ENCODE measurements at regions not wholly inside any gene's neighbourhood (a gene's known extent, or its start where the extent isn't known, plus 50 kb on each side); places are given as distances from the start of the nearest gene placed in this dataset.
A peak's percentile ranks its signal among the peaks of the same experiment; 100 is the strongest.

GRCh38 chr4:124480061-124480460, 232.5 kb downstream of the ANKRD50 start:
- Histone ChIP-seq H3K36me3 (ENCODE audit: insufficient read depth, low read length) (no peaks in the 10 kb centered on the region), H3K9me3 (ENCODE audit: low read length) (no peaks in the 10 kb centered on the region), H3K4me1 (ENCODE audit: insufficient read depth, low read length) (no peaks in the 10 kb centered on the region), H3K27me3 (ENCODE audit: insufficient read depth, low read length, poor library complexity, severe bottlenecking) (no peaks in the 10 kb centered on the region), H3K4me3 (ENCODE audit: low read length) (no peak overlapping the region), H3K27ac (ENCODE audit: low read depth, low read length) (no peak overlapping the region)
- no peak for DNase-seq
- ChIA-PET CTCF (no interaction called here), POLR2A (no interaction called here)
- Mint-ChIP-seq H3K4me3 (no peak overlapping the region), H3K4me1 (no peaks in the 10 kb centered on the region), H3K27me3 (no peaks in the 10 kb centered on the region), H3K27ac (no peak overlapping the region), H3K36me3 (no peaks in the 10 kb centered on the region), H3K9me3 (peaks cover 0 to 5% (median 0%) of the 10 kb centered on the region in 5 donors)

DNA sequence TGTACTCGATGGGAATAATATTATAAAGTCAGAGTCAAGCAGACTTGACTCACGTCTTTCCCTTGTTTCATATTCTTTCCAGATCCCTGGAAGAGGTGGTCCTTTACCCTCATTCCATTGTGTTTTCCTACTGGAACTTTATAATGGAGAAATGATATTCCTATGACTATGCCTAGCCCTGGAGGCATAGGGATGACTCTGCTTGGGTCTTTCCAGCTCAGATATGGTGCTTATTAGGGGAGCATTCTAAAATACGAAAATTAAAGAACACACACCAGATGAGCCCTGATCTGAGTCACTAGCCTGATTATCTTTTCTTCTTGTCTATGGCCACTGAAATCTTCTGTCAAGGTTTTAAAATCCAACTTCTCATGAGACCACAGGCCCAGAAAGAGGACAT, 231.4 kb downstream of the ANKRD50 start:
- no peaks in the 10 kb centered on the region for H3K4me1 ChIP-seq (ENCODE audit: insufficient read depth, low read length)
- Mint-ChIP-seq H3K36me3 (no peaks in the 10 kb centered on the region), H3K9me3 (peaks cover 0 to 5% (median 0%) of the 10 kb centered on the region in 5 donors), H3K4me3 (no peak overlapping the region), H3K27ac (no peak overlapping the region), H3K4me1 (no peaks in the 10 kb centered on the region), H3K27me3 (no peaks in the 10 kb centered on the region)
- H3K9me3 ChIP-seq (ENCODE audit: low read length): no peaks in the 10 kb centered on the region
- H3K27me3 ChIP-seq (ENCODE audit: insufficient read depth, low read length, poor library complexity, severe bottlenecking): no peaks in the 10 kb centered on the region
- DNase-seq: no peak
- H3K27ac ChIP-seq (ENCODE audit: low read depth, low read length): no peak overlapping the region
- CTCF ChIA-PET: no interaction called here
- H3K4me3 ChIP-seq (ENCODE audit: low read length): no peak overlapping the region
- POLR2A ChIA-PET: no interaction called here
- no peaks in the 10 kb centered on the region for H3K36me3 ChIP-seq (ENCODE audit: insufficient read depth, low read length)

GRCh38 chr4:124483048-124483906, 229.3 kb downstream of the ANKRD50 start:
- DNase-seq: no peak
- Mint-ChIP-seq H3K9me3 (peaks cover 0 to 5% (median 0%) of the 10 kb centered on the region in 5 donors), H3K27ac (peak overlapping the region in 1 of 8 donors; percentile 56), H3K27me3 (no peaks in the 10 kb centered on the region), H3K4me1 (no peaks in the 10 kb centered on the region), H3K4me3 (no peak overlapping the region), H3K36me3 (no peaks in the 10 kb centered on the region)
- CTCF ChIA-PET: no interaction called here
- no peaks in the 10 kb centered on the region for H3K27me3 ChIP-seq (ENCODE audit: insufficient read depth, low read length, poor library complexity, severe bottlenecking)
- no peak overlapping the region for H3K27ac ChIP-seq (ENCODE audit: low read depth, low read length)
- H3K36me3 ChIP-seq (ENCODE audit: insufficient read depth, low read length): no peaks in the 10 kb centered on the region
- H3K4me1 ChIP-seq (ENCODE audit: insufficient read depth, low read length): no peaks in the 10 kb centered on the region
- POLR2A ChIA-PET: no interaction called here
- H3K9me3 ChIP-seq (ENCODE audit: low read length): no peaks in the 10 kb centered on the region
- H3K4me3 ChIP-seq (ENCODE audit: low read length): no peak overlapping the region

GRCh38 chr4:124484008-124484407, 228.5 kb downstream of the ANKRD50 start:
- peaks cover 0 to 7% (median 0%) of the 10 kb centered on the region in 5 donors for H3K9me3 Mint-ChIP-seq
- Histone ChIP-seq H3K36me3 (ENCODE audit: insufficient read depth, low read length) (no peaks in the 10 kb centered on the region), H3K27me3 (ENCODE audit: insufficient read depth, low read length, poor library complexity, severe bottlenecking) (no peaks in the 10 kb centered on the region), H3K9me3 (ENCODE audit: low read length) (no peaks in the 10 kb centered on the region), H3K4me3 (ENCODE audit: low read length) (no peak overlapping the region), H3K27ac (ENCODE audit: low read depth, low read length) (no peak overlapping the region), H3K4me1 (ENCODE audit: insufficient read depth, low read length) (no peaks in the 10 kb centered on the region)
- no peaks in the 10 kb centered on the region for H3K27me3 Mint-ChIP-seq
- H3K36me3 Mint-ChIP-seq: no peaks in the 10 kb centered on the region
- ChIA-PET CTCF (no interaction called here), POLR2A (no interaction called here)
- DNase-seq: no peak
- H3K4me1 Mint-ChIP-seq: no peaks in the 10 kb centered on the region
- H3K27ac Mint-ChIP-seq: no peak overlapping the region
- no peak overlapping the region for H3K4me3 Mint-ChIP-seq

DNA sequence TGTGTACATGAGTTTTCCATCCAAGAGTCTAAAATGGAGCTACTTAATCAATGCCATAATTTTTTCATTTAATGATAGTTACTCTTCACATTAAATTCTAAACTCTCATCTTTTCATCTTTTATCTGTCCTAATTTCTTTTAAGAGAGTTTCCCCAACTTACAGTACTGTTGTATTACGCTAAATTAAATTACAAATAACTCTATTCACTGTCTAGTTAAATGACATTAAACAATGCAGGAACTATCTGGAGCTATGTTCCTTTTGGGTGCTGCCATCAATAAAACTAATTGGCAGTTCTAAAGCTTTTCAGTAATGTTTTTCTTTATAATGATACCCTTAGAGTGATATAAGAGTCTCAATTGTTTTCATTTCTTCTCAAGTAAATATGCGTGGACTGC, 227.6 kb downstream of the ANKRD50 start:
- Mint-ChIP-seq H3K4me3 (no peak overlapping the region), H3K9me3 (peaks cover 0 to 11% (median 0%) of the 10 kb centered on the region in 5 donors), H3K4me1 (no peaks in the 10 kb centered on the region), H3K36me3 (no peaks in the 10 kb centered on the region), H3K27me3 (no peaks in the 10 kb centered on the region), H3K27ac (no peak overlapping the region)
- no peak for DNase-seq
- POLR2A ChIA-PET: no interaction called here
- Histone ChIP-seq H3K27ac (ENCODE audit: low read depth, low read length) (no peak overlapping the region), H3K4me3 (ENCODE audit: low read length) (no peak overlapping the region), H3K36me3 (ENCODE audit: insufficient read depth, low read length) (no peaks in the 10 kb centered on the region), H3K4me1 (ENCODE audit: insufficient read depth, low read length) (no peaks in the 10 kb centered on the region), H3K27me3 (ENCODE audit: insufficient read depth, low read length, poor library complexity, severe bottlenecking) (no peaks in the 10 kb centered on the region), H3K9me3 (ENCODE audit: low read length) (no peaks in the 10 kb centered on the region)
- CTCF ChIA-PET: no interaction called here

- ChIA-PET CTCF (no interaction called here), POLR2A (no interaction called here)
- Mint-ChIP-seq H3K9me3 (peaks cover 0 to 17% (median 3%) of the 10 kb centered on the region in 5 donors), H3K4me1 (no peaks in the 10 kb centered on the region), H3K27ac (no peak overlapping the region), H3K36me3 (no peaks in the 10 kb centered on the region), H3K27me3 (no peaks in the 10 kb centered on the region), H3K4me3 (no peak overlapping the region)
- H3K9me3 ChIP-seq (ENCODE audit: low read length): no peaks in the 10 kb centered on the region
- H3K27ac ChIP-seq (ENCODE audit: low read depth, low read length): no peak overlapping the region
- no peaks in the 10 kb centered on the region for H3K4me1 ChIP-seq (ENCODE audit: insufficient read depth, low read length)
- H3K36me3 ChIP-seq (ENCODE audit: insufficient read depth, low read length): no peaks in the 10 kb centered on the region
- no peak for DNase-seq
- H3K4me3 ChIP-seq (ENCODE audit: low read length): no peak overlapping the region
- H3K27me3 ChIP-seq (ENCODE audit: insufficient read depth, low read length, poor library complexity, severe bottlenecking): no peaks in the 10 kb centered on the region
Measured at GRCh38 chr4:124486423-124486822, 226.1 kb downstream of the ANKRD50 start.

- no peaks in the 10 kb centered on the region for H3K9me3 ChIP-seq (ENCODE audit: low read length)
- peaks cover 0 to 17% (median 3%) of the 10 kb centered on the region in 5 donors for H3K9me3 Mint-ChIP-seq
- H3K4me1 ChIP-seq (ENCODE audit: insufficient read depth, low read length): no peaks in the 10 kb centered on the region
- H3K4me3 Mint-ChIP-seq: no peak overlapping the region
- DNase-seq: no peak
- no peak overlapping the region for H3K4me3 ChIP-seq (ENCODE audit: low read length)
- H3K4me1 Mint-ChIP-seq: no peaks in the 10 kb centered on the region
- ChIA-PET POLR2A (no interaction called here), CTCF (no interaction called here)
- H3K36me3 Mint-ChIP-seq: no peaks in the 10 kb centered on the region
- H3K27me3 Mint-ChIP-seq: no peaks in the 10 kb centered on the region
- no peak overlapping the region for H3K27ac Mint-ChIP-seq
- H3K27me3 ChIP-seq (ENCODE audit: insufficient read depth, low read length, poor library complexity, severe bottlenecking): no peaks in the 10 kb centered on the region
- no peaks in the 10 kb centered on the region for H3K36me3 ChIP-seq (ENCODE audit: insufficient read depth, low read length)
- H3K27ac ChIP-seq (ENCODE audit: low read depth, low read length): no peak overlapping the region
Measured at GRCh38 chr4:124487651-124488050, 224.9 kb downstream of the ANKRD50 start.

- H3K27me3 Mint-ChIP-seq: no peaks in the 10 kb centered on the region
- H3K36me3 ChIP-seq (ENCODE audit: insufficient read depth, low read length): no peaks in the 10 kb centered on the region
Measured at GRCh38 chr4:124491361-124492145, 221.0 kb downstream of the ANKRD50 start.

More at GRCh38 chr4:124491361-124492145, 221.0 kb downstream of the ANKRD50 start:
- H3K27me3 ChIP-seq (ENCODE audit: insufficient read depth, low read length, poor library complexity, severe bottlenecking): no peaks in the 10 kb centered on the region
- Mint-ChIP-seq H3K36me3 (no peaks in the 10 kb centered on the region), H3K27ac (no peak overlapping the region), H3K4me1 (no peaks in the 10 kb centered on the region), H3K4me3 (no peak overlapping the region), H3K9me3 (peaks cover 0 to 16% (median 3%) of the 10 kb centered on the region in 5 donors)
- no peak for DNase-seq
- CTCF ChIA-PET: no interaction called here
- no peaks in the 10 kb centered on the region for H3K9me3 ChIP-seq (ENCODE audit: low read length)
- no peak overlapping the region for H3K4me3 ChIP-seq (ENCODE audit: low read length)
- POLR2A ChIA-PET: no interaction called here
- no peaks in the 10 kb centered on the region for H3K4me1 ChIP-seq (ENCODE audit: insufficient read depth, low read length)
- no peak overlapping the region for H3K27ac ChIP-seq (ENCODE audit: low read depth, low read length)
